ENCODE measurements at regions not wholly inside any gene's neighbourhood (a gene's known extent, or its start where the extent isn't known, plus 50 kb on each side); places are given as distances from the start of the nearest gene placed in this dataset.

DNA sequence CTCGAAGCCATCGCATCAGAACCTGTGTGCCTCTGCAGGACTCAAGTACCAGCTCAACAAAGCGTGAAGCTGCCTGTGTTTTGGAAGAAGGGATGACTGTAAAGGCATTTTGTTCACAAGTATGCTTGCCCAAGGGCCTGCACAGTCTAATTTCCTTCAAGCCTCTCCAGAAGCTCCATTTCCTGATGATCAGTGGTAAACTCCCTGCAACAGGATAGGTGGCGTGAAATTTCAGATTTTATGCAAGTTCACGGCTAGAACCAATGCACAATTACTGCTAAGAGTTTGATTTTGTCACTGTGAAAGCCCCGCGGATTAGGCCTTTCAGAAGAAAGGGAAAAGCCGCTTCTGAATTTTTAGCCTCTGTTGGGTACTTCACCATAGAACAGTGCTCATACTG, 89.2 kb upstream of the TAPT1 start:
- no peak overlapping the region for H3K27ac ChIP-seq (ENCODE audit: low read length)
- H3F3A ChIP-seq (ENCODE audit: insufficient read depth, low read length, poor library complexity, severe bottlenecking), result no peaks in the 10 kb centered on the region
- no peaks in the 10 kb centered on the region for H3K36me3 ChIP-seq (ENCODE audit: insufficient read depth, low read length)
- no peaks in the 10 kb centered on the region for H3K27me3 ChIP-seq (ENCODE audit: insufficient read depth, low read depth, low read length)
- no peaks in the 10 kb centered on the region for H3K79me2 ChIP-seq (replicated peaks; ENCODE audit: insufficient read depth, low read length)
- no peak overlapping the region for H3K4me3 ChIP-seq (ENCODE audit: low read length)
- no peaks in the 10 kb centered on the region for H4K20me1 ChIP-seq (ENCODE audit: insufficient read depth)
- TF ChIP-seq POLR2AphosphoS5 (IDR thresholded peaks at IDR 0.05) (no peak), SMC3 (conservative IDR thresholded peaks at IDR 0.05; ENCODE audit: poor library complexity) (no peak), EP300 (conservative IDR thresholded peaks at IDR 0.05; ENCODE audit: poor library complexity, severe bottlenecking) (no peak), MXI1 (conservative IDR thresholded peaks at IDR 0.05; ENCODE audit: poor library complexity, severe bottlenecking) (no peak), RAD21 (conservative IDR thresholded peaks at IDR 0.05) (no peak), TAF1 (IDR thresholded peaks at IDR 0.05; ENCODE audit: low read depth) (no peak)
- no peak overlapping the region for H2AFZ ChIP-seq (ENCODE audit: low read depth, low read length)
- no peaks in the 10 kb centered on the region for H3K9me3 ChIP-seq (ENCODE audit: low read length)
- no peak overlapping the region for H3K4me2 ChIP-seq (ENCODE audit: low read length)
- no peaks in the 10 kb centered on the region for H3K9me2 ChIP-seq (ENCODE audit: insufficient read depth, low read length)
- no peak overlapping the region for H3K9ac ChIP-seq (ENCODE audit: low read length)

DNA sequence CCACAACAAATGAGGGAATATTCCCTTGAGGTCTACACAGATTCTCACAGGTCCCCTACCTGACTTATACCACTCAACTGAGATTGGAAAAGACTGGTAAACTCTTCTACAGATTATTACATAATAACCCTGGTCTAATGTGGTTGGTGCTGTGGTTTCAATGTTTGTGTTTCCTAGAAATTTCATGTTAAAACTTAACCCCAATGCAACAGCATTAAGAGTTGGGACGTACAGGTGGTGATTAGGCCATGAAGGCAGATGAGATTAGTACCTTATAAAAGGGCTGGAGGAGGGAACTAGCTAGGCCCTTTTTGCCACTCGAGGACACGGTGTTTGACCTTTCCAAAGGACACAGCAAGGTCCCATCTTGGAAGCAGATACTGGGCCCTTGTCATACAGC, 84.3 kb upstream of the TAPT1 start:
- H3K36me3 ChIP-seq (ENCODE audit: insufficient read depth, low read length), result no peaks in the 10 kb centered on the region
- H3K27me3 ChIP-seq (ENCODE audit: insufficient read depth, low read depth, low read length), result no peaks in the 10 kb centered on the region
- no peaks in the 10 kb centered on the region for H3K9me3 ChIP-seq (ENCODE audit: low read length)
- H3K9me2 ChIP-seq (ENCODE audit: insufficient read depth, low read length), result no peaks in the 10 kb centered on the region
- H3K4me2 ChIP-seq (ENCODE audit: low read length), result no peak overlapping the region
- H3F3A ChIP-seq (ENCODE audit: insufficient read depth, low read length, poor library complexity, severe bottlenecking), result no peaks in the 10 kb centered on the region
- H3K9ac ChIP-seq (ENCODE audit: low read length), result no peak overlapping the region
- H4K20me1 ChIP-seq (ENCODE audit: insufficient read depth), result no peaks in the 10 kb centered on the region
- H3K27ac ChIP-seq (ENCODE audit: low read length), result no peak overlapping the region
- H3K79me2 ChIP-seq (replicated peaks; ENCODE audit: insufficient read depth, low read length), result no peaks in the 10 kb centered on the region
- no peak overlapping the region for H3K4me3 ChIP-seq (ENCODE audit: low read length)
- no peak overlapping the region for H2AFZ ChIP-seq (ENCODE audit: low read depth, low read length)
- TF ChIP-seq POLR2AphosphoS5 (IDR thresholded peaks at IDR 0.05) (no peak), SMC3 (conservative IDR thresholded peaks at IDR 0.05; ENCODE audit: poor library complexity) (no peak)

DNA sequence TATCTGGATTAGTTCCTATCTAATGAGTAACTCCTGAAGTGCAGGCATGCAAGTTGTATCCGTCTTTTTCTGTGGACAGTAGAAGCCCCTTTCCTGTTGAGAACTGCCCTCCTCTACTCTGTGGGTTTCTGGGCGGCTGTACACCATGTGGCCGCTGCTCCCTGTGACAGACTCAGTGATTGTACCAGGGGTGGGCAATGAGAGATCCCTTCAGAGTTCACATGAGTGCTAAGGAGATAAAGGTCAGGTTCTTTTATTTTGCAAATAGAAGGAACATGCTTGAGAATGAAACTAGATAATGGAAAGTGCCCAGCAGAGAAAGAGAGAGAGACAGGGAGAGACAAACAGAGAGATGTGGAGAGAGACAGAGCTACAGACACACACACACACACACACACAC, 76.4 kb upstream of the TAPT1 start:
- no peak overlapping the region for H2AFZ ChIP-seq (ENCODE audit: low read depth, low read length)
- no peak for TF ChIP-seq EZH2 (IDR thresholded peaks at IDR 0.05; ENCODE audit: borderline replicate concordance, insufficient read depth, low read length, poor library complexity, severe bottlenecking)
- no peak for TF ChIP-seq MXI1 (conservative IDR thresholded peaks at IDR 0.05; ENCODE audit: poor library complexity, severe bottlenecking)
- TF ChIP-seq EP300 (conservative IDR thresholded peaks at IDR 0.05; ENCODE audit: poor library complexity, severe bottlenecking), result no peak
- no peak for TF ChIP-seq SMC3 (conservative IDR thresholded peaks at IDR 0.05; ENCODE audit: poor library complexity)
- no peak for TF ChIP-seq RAD21 (conservative IDR thresholded peaks at IDR 0.05)
- TF ChIP-seq POLR2AphosphoS5 (IDR thresholded peaks at IDR 0.05), result no peak
- TF ChIP-seq, protein P1, sequence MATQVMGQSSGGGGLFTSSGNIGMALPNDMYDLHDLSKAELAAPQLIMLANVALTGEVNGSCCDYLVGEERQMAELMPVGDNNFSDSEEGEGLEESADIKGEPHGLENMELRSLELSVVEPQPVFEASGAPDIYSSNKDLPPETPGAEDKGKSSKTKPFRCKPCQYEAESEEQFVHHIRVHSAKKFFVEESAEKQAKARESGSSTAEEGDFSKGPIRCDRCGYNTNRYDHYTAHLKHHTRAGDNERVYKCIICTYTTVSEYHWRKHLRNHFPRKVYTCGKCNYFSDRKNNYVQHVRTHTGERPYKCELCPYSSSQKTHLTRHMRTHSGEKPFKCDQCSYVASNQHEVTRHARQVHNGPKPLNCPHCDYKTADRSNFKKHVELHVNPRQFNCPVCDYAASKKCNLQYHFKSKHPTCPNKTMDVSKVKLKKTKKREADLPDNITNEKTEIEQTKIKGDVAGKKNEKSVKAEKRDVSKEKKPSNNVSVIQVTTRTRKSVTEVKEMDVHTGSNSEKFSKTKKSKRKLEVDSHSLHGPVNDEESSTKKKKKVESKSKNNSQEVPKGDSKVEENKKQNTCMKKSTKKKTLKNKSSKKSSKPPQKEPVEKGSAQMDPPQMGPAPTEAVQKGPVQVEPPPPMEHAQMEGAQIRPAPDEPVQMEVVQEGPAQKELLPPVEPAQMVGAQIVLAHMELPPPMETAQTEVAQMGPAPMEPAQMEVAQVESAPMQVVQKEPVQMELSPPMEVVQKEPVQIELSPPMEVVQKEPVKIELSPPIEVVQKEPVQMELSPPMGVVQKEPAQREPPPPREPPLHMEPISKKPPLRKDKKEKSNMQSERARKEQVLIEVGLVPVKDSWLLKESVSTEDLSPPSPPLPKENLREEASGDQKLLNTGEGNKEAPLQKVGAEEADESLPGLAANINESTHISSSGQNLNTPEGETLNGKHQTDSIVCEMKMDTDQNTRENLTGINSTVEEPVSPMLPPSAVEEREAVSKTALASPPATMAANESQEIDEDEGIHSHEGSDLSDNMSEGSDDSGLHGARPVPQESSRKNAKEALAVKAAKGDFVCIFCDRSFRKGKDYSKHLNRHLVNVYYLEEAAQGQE (IDR thresholded peaks at IDR 0.05; ENCODE audit: borderline replicate concordance), result no peak

More for the DNA sequence above, 76.4 kb upstream of the TAPT1 start:
- no peaks in the 10 kb centered on the region for H3K36me3 ChIP-seq (ENCODE audit: insufficient read depth, low read length)
- no peaks in the 10 kb centered on the region for H3F3A ChIP-seq (ENCODE audit: insufficient read depth, low read length, poor library complexity, severe bottlenecking)
- H3K4me2 ChIP-seq (ENCODE audit: low read length), result no peak overlapping the region
- no peaks in the 10 kb centered on the region for H3K9me2 ChIP-seq (ENCODE audit: insufficient read depth, low read length)
- H3K4me3 ChIP-seq (ENCODE audit: low read length), result no peak overlapping the region
- H4K20me1 ChIP-seq (ENCODE audit: insufficient read depth), result no peaks in the 10 kb centered on the region
- H3K27me3 ChIP-seq (ENCODE audit: insufficient read depth, low read depth, low read length), result no peaks in the 10 kb centered on the region
- no peak overlapping the region for H3K9ac ChIP-seq (ENCODE audit: low read length)
- H3K27ac ChIP-seq (ENCODE audit: low read length), result no peak overlapping the region
- no peaks in the 10 kb centered on the region for H3K79me2 ChIP-seq (replicated peaks; ENCODE audit: insufficient read depth, low read length)
- H3K9me3 ChIP-seq (ENCODE audit: low read length), result no peaks in the 10 kb centered on the region
